HG03196 (cell line): ENCODE measurements at regions not wholly inside any gene's neighbourhood (a gene's known extent, or its start where the extent isn't known, plus 50 kb on each side); places are given as distances from the start of the nearest gene placed in this dataset.

Experiments
- ATAC-seq: cut with Tn5 transposase; IDR thresholded peaks from one replicate; pipeline ENCODE4 v1.9.1; 2021; ENCODE audit not compliant: unreplicated experiment

DNA sequence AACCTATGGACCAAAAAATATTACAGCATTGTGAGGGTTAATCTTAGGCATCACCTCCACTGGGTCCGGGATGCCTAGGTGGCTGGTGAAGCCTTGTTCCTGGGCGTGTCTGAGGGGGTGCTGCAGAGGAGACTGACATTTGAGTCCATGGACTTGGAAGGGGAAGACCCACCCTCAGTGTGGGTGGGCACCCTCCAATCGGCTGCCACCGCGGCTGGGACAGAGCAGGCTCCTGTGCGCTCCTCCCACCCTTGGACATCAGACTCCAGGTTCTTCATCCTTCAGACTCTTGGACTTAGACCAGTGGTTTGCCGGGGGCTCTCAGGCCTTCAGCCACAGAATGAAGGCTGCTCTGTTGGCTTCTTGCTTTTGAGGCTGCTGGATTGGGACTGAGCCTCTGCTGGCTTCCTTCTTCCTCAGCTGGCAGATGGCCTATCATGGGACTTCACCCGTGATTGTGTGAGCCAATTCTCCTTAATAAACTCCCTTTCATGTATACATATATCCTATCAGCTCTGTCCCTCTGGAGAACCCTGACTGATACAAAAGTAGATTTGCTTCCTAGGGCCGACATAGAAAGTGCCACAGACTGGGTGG, 113.1 kb downstream of the TTLL2 start:
- ATAC-seq = no peak

DNA sequence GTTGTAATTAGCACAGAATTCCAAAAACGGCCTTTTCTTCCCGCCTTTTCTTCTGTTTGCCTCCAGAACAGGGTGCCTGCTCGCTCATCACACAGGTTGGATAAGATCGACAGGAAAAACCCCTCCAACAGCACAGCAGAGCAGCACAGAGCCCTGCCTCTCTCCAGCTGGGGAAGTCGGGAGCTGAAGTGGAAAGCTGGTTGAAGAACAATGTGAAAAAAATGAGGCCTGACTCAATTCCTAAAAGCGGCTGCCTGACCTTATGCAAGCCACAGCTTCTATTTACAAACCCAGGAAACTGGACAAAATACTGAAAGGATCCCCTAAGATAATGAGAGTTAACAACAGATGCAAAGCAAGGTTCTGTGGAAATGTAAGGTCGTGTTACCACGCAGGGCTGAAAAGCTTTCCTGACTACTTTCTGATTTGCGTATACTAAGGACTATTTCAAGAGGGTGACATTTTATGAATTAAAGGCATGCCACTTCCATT, 116.9 kb downstream of the TTLL2 start:
- no peak for ATAC-seq

DNA sequence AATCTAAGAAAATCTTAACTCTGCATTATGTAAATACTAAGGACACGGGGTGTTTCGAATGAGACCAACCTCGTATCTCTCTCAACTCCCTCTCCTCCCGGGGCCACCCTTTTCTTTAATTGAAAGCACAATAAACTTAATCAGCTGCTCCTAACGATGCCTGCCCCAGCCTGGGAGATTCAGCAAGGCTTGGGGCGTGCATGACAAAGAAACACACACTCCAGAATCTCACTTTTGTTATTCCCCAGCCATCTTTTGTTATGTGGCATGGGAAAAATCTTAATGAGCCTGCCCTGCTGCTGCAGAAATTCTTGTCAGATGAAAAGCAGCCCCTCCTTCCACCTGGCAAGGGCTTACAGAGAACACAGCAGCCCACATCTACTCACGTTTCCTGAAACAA, 117.4 kb downstream of the TTLL2 start:
- ATAC-seq = no peak

DNA sequence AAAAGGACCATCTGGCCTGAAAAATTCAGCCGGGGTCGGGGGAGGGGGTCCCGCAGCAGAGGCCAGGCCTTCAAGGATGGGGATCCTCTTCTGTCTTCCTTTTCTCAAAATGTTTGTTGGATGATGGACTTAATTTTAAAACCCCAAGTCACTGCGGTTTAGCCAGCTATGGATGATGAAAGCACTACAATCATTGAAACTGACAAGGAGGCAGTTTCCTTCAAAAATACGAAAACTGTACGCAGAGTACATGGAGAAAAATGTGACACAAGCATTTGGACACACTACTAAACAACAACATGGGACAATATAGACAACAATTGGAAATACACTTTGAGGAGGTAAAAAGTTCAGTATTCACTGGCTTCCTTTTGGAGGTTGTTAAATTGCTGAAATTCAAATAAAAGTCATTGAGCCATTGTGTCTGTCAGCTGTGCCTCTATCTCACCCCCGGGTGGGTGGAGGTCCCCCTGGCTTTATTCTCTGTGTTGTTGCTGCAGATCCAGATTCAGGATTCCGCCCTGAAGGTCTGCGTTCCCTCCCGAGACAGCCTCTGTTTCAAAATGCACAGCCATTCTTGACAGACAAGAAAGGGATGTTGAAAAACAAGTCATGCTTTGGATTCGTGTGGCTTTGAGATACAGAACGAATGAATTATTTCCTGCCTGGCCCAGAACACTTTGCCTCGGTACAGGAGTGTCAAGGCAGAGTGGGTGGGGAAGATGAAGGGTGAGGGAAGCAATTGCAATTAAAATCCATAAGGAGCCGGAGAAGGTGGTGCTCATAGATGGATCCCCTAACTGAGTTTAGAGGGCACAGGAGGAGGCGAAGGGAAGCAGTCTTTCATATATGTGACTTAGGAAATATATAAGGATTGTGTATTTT, 118.2 kb downstream of the TTLL2 start:
- ATAC-seq = no peak

DNA sequence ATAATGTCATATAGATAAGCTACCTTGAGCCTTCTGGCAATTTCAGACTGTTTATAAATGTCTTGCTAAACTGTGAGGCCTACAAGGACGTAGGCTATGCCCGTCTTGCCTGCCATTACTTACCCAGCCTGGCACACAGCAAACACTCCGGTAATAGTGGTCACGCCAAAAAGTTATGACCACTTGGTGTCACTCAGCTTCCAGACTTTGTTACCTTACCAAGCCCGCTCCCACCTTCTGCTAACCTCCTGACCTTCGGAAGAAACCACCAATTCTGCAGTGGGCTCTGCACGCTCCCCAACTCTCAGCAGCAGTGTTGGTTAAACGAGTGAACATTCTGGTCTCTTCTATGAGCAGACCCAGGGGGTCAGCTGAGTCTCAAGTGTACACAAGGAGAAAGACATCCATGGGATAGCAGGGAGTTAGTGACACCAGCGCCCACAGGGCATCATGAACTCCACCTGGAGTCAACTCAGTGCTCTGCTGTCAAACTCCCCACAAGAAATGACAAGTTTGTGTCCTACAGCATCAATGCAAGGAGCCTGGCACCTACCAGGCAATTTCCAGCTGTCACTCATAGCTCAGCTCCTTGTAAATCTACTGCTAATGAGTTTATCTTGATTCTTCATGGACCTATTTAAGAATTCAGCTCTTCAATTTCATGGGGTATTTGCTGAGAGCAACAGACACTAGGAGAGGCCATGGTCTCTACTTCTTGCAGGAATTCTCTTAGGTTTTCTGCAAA, 119.9 kb downstream of the TTLL2 start:
- ATAC-seq = no peak

DNA sequence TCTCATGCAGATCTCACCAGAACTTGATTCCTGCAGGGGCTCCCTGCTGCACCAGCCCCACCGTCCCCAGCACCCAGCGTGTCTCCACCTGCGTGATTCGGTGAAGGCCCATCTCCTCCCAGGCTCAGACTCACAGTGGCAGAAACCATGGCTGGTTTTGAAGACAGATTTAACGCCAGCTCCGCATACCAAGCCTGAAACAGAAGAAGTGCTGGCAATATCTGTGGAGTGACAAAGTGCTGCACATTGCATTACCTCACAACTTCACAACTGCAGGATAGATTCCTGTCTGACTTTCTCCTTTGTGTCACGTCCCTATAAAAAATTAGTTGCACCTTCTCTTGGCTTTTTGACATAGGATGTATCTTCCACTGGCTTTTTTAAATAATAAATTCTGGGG, 120.7 kb downstream of the TTLL2 start:
- no peak for ATAC-seq

DNA sequence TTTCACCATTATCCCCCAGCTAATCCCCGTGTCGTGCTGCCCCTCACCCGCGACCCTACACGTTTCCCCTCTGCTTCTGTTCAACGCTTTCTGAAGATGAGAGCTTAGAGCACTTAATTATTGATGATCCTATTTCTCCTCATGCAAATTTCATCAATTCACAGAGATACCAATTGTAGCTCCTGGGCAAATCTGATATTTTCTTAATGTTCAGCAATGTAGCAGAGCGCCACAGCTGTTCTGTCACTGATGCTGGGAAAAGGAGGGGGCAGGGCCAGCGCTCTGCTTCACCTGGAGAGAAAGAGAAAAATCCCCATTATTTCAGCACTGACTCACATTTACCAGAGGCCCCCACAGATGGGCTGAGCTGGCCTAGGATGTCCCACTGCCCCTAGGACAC, 121.2 kb downstream of the TTLL2 start:
- no peak for ATAC-seq

DNA sequence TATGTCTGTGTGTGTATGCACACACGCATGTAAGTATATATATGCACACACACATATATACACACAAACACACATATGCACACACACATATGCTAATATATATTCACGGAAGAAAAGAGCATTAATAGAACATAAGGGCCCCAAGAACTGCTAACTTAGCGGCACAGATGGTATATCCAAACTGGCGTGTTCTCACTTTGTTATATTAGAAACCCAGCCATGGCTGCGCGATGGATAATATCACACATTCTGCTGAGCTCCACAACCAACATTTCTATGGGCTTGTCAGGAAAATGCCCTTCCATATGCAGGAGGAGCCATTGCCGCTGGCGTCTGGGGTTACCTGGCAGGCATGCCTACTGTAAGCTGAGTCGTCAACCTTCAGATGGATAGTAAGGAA, 122.1 kb downstream of the TTLL2 start:
- no peak for ATAC-seq

DNA sequence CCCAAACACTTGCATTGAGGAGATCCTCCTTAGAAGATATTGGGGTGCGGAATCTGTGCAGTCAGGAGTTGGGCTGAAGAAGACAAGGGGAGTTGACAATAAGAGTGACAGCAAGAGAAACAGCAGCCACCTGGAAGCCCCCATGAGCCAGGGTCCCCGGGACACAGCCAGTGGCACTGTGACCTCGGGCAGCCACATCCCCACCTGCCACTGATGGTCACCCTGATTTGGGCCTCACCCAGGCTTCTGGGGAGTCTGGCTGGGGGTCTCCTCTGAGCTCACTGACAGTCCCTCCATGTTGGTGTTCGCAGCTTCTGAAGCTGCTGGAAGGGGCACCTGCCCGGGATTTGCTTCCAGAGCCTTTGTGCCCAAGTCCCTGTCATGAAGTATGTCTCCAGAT, 123.5 kb downstream of the TTLL2 start:
- no peak for ATAC-seq

DNA sequence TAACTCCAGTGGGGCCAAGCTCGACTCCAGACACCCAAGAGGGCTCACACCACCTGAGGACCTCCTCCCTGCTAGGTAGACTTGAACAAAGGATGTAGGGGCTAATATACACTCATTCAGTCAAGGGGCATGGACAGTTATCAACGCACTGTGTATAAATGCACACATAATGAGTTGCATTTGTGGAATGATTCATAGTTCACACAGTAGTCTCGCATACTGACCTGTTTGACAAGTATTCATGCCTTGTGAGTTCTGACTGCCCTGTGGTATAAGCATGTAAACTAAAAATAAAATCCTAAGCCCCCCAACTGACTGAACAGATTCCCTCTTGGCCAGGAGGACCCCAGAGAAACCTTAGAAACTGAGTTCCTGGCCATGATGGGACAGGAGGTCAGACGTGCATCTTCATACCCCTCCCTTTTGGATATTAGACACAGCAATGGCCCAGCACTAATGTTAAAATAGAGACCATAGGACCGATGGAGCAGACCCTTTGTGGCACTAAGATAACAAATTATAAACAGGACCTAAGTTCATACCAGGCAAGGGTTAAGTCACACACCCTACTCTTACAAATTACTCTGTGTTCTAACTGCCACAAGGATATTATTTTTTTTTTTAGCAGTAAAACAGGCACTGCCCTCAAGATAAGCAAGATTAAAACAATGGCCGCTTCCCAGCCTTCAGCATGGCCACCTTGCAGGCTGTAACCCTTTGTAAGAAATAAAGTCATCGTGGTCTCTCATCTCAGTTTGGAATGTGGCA, 124.4 kb downstream of the TTLL2 start:
- no peak for ATAC-seq

DNA sequence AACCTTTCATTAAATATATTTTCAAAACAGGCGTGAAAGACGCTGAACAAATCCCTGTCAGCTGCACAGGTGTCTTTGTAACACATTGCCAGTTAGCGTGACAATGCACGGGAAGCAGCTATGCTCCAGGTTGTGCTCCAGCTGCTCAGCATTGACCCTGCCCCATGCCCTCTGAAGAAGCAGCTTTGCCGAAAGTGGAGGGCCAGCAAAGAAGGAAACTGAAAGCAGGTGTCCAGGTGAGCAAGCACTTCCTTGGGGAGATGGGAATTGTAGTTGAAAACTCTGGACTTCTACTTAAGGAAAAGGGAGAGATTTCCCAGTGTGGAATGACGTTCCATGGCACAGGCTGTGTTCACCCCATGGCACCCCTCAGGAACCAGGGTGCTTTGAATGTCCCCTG, 125.7 kb downstream of the TTLL2 start:
- no peak for ATAC-seq

DNA sequence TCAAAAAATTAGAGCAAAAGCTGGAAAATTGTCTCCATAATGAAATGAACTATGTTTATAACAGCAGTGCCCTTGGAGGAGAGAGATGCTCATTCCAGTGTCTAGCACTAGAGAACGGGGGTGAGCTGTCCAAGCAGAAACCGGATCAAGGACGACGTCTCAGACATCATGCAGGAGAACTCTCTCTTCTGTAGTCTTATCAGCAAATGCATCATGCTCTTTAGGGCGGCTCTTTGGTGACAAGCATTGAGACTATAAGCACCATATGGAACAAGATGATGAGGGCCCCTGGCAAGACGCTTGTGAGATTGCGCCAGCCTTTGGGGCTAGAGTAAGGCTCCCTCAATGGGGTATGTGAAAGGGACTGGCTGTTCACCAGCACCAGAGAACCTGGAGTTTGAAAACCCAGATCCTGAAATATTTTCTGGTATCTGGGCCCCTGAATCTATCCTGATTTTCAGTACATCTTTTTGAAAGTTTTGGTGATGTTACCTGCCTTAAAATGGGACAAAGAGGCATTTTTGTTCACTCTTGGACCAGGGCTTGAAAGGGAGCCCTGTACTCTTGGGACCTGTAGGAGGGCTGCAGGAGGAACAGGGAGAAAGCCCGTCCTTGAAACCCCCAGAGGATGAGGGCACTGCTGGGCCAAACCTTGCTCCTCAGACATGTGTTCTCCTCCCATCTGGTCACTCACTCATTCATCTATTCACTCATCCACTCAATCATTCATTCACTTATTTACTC, 127.6 kb downstream of the TTLL2 start:
- no peak for ATAC-seq

DNA sequence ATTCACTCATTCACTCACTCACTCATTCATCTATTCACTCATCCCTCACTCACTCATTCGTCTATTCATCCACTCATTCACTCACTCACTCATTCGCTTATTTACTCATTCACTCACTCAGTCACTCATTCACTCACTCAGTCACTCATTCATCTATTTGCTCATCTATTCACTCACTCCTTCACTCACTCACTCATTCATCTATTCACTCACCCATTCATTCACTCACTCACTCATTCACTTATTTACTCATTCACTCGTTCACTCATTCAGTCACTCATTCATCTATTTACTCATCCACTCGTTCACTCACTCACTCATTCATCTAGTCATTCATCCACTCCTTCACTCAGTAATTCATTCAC, 128.2 kb downstream of the TTLL2 start:
- no peak for ATAC-seq

DNA sequence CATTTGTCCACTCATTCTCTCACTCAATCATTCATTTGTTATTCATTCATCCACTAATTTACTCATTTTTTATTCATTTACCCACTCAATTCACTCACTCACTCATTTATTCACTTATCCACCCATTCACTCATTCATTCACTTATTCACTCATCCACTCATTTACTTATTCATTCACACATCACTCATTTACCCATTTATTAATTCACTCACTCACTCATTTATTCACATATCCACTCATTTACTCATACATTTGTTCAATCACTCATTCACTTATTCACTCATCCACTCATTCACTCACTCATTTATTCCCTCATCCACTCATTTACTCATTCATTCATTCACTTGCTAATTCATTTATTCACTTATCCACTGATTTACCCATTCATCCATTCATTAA, 129.1 kb downstream of the TTLL2 start:
- no peak for ATAC-seq

DNA sequence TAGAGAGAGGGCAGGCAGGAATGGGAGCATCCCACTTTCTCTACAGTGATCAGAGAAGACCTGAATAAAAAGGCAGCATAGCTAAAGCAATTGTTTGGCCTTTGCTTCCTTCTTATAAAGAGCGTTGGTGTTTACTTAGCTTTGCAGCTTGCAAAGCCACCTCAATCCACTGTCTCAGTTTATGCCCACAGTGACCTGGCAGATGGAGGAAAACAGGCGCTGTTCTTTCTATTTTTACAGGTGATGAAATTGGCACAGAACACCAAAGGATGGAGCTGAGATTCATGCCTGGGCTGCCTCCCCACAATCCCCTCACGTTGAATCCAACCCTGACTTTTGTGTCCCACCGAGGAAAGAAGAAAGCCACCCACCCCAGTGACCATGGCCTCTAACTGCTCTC, 130.5 kb downstream of the TTLL2 start:
- ATAC-seq = no peak

DNA sequence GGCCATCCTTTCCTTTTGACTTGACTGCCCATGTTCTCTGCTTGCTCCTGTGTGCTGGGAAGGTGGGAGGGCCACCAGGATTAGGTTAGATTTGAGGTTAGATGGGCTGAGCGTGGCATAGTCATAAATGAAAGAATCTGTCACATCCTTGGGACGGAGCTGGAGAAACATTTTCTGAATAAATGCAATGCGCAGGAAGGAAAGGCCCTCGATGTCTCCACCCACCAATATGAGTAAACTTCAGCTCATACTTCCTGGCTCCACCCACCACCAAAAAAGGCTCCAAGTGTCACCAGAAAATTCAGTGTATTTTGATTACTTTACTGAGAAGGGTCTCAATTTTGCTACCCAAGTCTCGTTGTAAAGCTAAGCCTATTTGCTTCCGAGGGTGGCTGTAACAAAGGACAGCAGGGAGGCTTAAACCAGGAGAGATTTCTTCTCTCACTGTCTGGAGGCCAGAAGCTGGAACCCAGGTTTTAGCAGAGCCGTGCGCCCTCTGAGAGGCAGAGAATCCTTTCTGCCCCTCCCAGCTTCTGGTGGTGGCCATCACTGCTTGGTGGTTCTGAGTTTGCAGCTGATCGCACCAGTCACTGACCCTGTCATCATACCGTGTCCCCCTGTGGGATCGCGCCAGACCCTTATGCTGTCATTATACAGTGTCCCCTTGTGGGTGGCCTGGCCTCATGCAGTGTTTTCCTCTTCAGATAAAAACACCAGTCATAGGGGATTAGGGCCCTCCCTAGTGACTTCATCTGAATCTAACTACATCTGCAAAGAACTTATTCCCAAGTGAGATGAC, 137.8 kb downstream of the TTLL2 start:
- ATAC-seq = no peak

DNA sequence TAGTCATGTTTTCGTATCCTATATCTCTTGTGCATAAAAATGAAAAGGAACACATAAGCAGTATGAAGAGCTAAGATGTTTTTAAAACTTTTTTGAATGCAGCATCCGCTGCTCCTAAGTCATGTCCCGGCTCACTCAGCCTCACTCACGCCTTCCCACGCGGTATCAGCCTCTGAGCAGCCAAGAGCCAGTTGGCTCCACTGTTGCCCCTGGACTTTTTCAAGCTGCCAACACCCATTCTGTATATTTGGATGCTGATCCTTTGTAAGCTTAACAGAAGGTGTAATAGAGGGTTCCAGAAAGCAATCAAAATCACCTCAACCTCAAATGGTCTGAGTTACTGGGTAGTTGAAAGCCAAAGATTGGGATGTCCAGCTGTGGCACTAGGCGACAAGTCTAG, 139.3 kb downstream of the TTLL2 start:
- no peak for ATAC-seq

DNA sequence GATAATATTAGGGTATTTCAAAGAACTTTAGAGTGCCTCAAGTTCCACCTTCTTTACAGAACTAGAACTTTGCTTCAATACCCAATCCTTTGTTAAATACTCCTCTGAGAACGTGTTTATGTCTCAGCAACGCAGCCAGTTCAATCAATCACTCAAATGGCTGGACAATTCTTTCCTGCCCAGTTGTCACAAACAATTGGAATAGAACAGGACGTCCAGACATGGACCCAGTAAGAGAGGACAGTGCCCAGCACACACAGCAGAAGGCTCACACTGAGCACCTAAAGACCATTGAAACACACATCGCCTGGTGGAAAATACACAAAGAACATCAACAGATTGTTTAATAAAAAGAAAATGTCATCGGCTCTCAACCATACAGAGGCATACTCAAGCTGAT, 140.6 kb downstream of the TTLL2 start:
- no peak for ATAC-seq

DNA sequence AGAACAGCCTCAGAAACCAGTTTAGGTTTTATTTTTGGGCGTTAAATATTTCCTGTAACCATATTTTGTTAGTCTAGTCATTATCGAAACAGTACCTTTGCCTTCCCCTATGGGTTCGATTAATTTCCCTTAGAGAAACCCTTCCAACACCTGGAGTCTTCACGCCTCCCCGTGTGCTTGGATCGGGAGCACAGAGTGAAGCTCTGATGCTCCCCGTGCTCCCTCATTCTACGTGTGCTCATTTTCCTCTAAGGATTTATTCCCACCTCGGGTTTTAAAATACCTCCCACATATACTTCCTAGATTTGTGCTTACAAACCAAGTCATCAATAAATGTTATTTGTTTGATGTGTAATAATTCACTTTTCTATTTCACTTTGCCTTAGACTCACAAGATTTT, 142.4 kb downstream of the TTLL2 start:
- ATAC-seq = no peak
